Kidney glomerular epithelial cell (primary cell): ENCODE measurements at regions not wholly inside any gene's neighbourhood (a gene's known extent, or its start where the extent isn't known, plus 50 kb on each side); places are given as distances from the start of the nearest gene placed in this dataset.
"Not testable (repeated sequence)": the region's sequence is repeated elsewhere in the genome, so short reads cannot be mapped to it uniquely, and the experiment has no call there.

Experiments
- DNase-seq: peaks from one replicate; lab custom pipeline; 2025; lab: John Stamatoyannopoulos, UW

- DNase-seq = no peak
These were observed 272.7 kb downstream of the FAM72C start for GRCh38 chr1:143699115-143699514.

DNA sequence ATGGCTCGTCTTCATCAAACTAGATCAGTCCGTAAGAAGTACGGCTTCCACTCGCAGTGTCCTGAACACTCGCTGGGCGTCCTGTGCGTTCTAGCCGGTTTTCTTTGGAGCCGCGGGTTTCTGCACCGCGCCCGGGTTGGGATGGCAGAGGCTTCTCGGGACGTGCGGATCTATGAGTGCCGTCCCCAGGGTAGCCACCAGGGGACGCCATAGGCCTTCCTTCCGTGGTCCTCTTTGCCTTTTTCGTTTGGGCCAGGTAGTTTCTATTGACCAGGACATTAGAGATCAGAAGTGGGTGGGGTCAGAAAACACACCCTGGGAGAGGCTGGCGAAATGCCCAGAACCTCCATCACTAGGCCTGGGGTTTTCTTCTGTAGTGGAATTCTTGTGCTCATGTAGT lies 273.8 kb downstream of the FAM72C start:
- DNase-seq = no peak

DNA sequence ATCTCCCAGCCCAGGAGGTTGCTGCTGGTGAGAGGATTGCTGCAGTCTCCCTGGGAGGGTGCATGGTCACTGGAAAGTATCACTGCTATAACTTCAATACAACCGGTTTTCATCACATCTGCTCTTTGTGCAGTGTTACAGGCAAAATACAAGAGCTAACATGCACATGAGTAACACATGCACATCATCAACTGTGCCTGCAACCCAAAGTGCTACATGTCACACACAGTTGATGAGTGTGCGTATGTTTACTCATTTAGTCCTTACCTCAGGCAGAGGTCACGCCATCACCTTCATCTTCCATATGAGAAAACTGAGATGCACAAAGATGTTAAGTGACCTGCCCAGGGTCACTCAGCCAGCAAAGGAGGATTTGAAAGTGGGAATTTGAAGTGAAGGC lies 277.7 kb downstream of the FAM72C start:
- no peak for DNase-seq

- no peak for DNase-seq
These were observed 279.7 kb downstream of the FAM72C start for GRCh38 chr1:143691971-143692529.

- no peak for DNase-seq
These were observed 280.3 kb downstream of the FAM72C start for GRCh38 chr1:143691400-143691891.

GRCh38 chr1:143689781-143690180 lies 282.0 kb downstream of the FAM72C start:
- DNase-seq = no peak

DNA sequence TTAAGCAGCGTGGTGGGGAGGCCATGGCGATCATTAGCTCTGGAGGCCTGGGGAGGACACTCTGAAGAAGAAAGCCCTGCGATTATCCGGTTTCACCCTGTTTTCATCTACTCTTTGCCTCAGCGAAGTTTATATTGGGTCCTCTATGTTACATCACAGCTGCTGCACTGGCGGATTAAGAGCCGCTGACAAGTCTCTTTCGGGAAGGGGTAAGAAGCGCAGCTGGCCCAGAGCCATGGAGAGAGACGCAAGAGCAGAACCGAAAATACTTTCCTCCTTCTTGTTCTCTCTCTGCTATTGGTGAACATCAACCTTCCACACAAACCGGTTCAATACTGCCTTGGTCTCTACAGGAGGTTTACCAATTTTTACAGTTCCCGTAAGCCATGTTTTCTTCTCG lies 291.5 kb downstream of the FAM72C start:
- DNase-seq = no peak

DNA sequence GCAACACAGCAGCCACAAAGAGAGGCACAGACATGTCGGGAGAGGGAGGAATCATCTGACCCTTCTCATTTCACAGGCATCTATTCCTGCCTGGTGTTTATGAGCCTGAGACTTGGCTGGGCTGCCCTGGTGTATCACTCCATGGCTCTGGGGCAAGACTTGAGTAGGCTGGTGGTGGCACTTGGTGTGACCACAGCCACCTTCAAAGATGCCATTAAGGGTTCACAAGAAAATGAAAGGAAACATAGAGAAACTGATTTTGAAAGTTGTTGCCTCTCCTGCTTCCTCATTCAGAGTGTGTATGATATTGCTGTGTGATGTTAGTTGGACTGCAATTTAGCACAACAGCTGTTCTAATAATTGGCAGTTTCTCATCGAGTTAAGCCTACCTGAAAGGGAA lies 298.8 kb downstream of the FAM72C start:
- no peak for DNase-seq

- DNase-seq = no peak
These were observed 304.1 kb downstream of the FAM72C start for GRCh38 chr1:143667730-143668129.

DNA sequence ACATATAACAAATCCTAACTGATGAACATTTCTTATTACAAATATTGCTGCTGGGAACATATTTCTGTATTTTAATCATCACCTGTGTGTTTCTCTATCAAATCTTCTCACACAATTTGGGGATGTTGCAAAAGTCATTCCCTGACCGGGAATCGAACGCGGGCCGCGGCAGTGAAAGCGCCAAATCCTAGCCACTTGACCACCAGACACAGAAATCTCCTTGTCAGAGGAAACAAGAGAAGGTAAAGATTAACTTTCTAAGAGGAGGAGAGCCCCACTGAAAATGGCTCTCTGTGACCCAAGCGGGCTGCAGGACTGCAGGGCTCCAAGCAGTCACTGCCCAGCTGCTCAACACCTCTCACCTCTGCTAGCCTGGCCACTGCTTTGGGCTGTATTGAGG lies 304.9 kb downstream of the FAM72C start:
- DNase-seq = no peak

GRCh38 chr1:143665606-143666005 lies 306.2 kb downstream of the FAM72C start:
- no peak for DNase-seq

- not testable (repeated sequence) for DNase-seq
These were observed 308.7 kb downstream of the FAM72C start for GRCh38 chr1:143663056-143663455.

GRCh38 chr1:143661418-143662101 lies 310.2 kb downstream of the FAM72C start:
- DNase-seq = no peak

GRCh38 chr1:143660354-143660941 lies 311.3 kb downstream of the FAM72C start:
- no peak for DNase-seq

DNA sequence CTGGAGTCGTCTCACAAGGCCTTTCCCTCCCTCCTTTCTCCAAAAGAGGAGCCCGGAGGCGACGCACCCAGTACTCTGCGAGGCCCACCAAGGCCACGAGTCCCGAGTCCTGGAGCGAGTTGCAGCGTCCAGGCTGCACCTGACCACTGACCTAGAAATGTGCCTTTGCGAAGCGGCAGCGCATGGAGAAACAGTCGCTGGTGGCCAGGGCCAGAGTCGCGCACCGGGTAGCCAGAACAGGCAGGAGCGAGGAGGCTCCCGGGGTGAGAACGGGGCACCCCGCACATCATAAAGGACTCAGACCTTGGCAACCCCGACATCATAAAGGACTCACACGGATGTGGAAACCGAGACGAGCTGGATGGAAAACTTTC lies 318.4 kb downstream of the FAM72C start:
- DNase-seq = no peak

GRCh38 chr1:143652744-143653428 lies 318.9 kb downstream of the FAM72C start:
- no peak for DNase-seq

- no peak for DNase-seq
These were observed 319.6 kb downstream of the FAM72C start for GRCh38 chr1:143652187-143652586.

DNA sequence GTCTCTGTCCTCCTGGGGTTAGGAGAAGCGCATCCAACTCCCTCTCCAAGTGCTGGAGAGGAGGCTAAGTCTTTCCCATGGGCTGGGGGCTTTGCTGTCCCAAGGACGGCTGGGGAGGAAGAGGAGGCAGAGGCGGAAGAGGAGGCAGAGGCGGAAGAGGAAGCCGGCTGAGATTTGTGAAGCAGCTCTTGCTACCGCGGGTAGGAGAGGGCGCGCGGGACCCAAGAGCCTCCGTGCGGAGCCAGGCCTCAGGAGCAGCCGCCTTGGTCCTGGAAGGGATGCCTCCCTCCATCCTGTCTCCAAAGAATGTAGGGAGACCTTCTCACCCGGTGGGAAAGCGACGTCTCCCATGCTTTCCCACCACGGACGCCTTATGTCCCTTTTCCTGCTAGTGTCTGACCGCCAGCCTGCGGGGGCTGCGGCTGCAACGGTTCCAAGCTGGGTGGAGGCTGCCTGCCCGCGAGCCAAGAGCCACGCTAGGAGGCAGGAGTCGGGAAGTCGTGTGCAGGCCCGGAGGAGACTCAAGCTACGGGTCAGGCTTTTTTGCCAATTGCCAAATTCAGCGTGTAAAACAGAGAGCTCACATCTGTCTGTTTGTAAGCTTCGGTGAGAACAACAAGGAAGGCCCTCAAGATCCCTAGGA lies 320.3 kb downstream of the FAM72C start:
- DNase-seq = no peak

DNA sequence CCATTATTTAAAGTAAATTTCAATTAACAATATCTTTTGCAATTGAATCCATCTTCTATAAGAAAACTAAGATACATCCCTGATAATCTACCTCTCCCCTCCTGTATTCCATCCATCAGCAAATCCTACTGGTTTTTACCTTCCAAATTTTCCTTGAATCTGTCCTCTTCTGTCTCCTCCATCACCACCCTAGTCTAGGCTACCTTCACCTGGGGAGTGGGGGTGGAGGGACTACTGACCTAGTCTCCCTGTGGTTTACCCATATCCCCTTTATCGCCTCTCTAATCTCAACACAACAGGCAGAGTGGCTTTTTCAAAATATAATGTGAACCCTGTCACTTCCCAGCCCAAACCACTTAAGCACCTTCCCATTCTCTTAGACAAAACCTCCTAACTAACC lies 327.8 kb downstream of the FAM72C start:
- DNase-seq = not testable (repeated sequence)

GRCh38 chr1:143643148-143643885 lies 328.5 kb downstream of the FAM72C start:
- no peak for DNase-seq

DNA sequence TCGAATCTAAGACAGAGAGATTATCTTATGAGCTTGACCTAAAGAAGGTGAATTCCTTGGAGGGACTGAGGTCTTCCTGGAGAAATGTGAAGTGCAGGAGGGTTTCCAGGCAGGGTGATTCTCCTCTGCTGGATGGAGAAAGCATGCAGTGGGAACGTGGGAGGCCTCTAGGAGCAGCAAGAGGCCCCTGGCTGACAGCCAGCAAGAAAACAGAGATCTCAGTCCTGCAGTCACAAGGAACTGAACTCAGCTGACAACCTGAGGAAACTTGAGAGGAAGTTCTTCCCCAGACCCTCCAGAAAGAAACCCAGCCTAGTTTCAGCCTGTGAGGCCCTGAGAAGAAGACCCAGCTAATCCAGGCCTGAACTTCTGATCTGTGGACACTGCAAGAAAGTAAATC lies 345.9 kb downstream of the FAM72C start:
- DNase-seq = no peak

DNA sequence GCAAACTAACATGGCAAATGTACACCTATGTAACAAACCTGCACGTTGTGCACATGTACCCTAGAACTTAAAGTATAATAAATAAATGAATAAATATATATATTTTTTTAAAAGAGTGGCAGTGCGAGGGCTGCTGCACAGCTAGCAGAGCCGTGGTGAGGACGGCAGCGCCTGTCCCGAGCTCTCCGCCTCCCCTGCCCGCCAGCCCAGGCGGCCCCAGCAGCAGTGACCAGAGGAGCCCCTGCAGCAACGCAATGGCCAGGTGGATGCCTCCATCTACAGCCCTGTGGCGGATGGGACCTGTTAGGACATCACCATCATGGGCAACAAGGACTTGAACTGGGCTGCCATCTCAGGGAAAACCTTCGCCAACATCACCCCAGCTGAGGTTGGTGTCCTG lies 351.9 kb downstream of the FAM72C start:
- no peak for DNase-seq
